H1 (cell line): ENCODE measurements at regions not wholly inside any gene's neighbourhood (a gene's known extent, or its start where the extent isn't known, plus 50 kb on each side); places are given as distances from the start of the nearest gene placed in this dataset.

Experiments
- BRCA1 ChIP-seq: IDR thresholded peaks from 2 replicates; pipeline ENCODE4 v1.6.1; 2012; ENCODE audit warnings: low read depth, low read length, improper control_type of control experiment
- CEBPB ChIP-seq: IDR thresholded peaks from 2 replicates; pipeline ENCODE4 v1.6.1; 2012; ENCODE audit warnings: low read depth, low read length
- CHD7 ChIP-seq: fragments of 300-600 bp; sonication (generic); IDR thresholded peaks from 2 replicates; pipeline ENCODE4 v1.7.1; 2012; ENCODE audit warnings: low read length, moderate library complexity, mild to moderate bottlenecking, inconsistent platforms; ENCODE audit not compliant: insufficient replicate concordance
- E2F6 ChIP-seq: IDR thresholded peaks from 2 replicates; pipeline ENCODE4 v1.6.1; 2012; ENCODE audit warnings: inconsistent platforms
- EZH2 ChIP-seq: fragments of 200-600 bp; sonication (generic); IDR thresholded peaks from 2 replicates; pipeline ENCODE4 v1.7.1; 2012; ENCODE audit warnings: low read depth, mild to moderate bottlenecking, moderate library complexity, low read length, inconsistent platforms; ENCODE audit not compliant: severe bottlenecking
- RAD21 ChIP-seq, 2 experiments: IDR thresholded peaks in 1 of 2; conservative IDR thresholded peaks in 1 of 2; 2 replicates each; pipeline ENCODE4 v1.6.1; 2011; ENCODE audit warnings: low read depth in 2 of 2, low read length in 2 of 2, improper control_type of control experiment in 1 of 2, inconsistent platforms in 1 of 2, mild to moderate bottlenecking in 1 of 2, moderate library complexity in 1 of 2
- RFX5 ChIP-seq: IDR thresholded peaks from 2 replicates; pipeline ENCODE4 v1.6.1; 2011; ENCODE audit warnings: low read depth, low read length, improper control_type of control experiment, borderline replicate concordance
- SAP30 ChIP-seq: fragments of 300-600 bp; sonication (generic); IDR thresholded peaks from 2 replicates; pipeline ENCODE4 v1.7.1; 2012; ENCODE audit warnings: low read length, moderate library complexity, mild to moderate bottlenecking, inconsistent platforms; ENCODE audit not compliant: insufficient read depth, insufficient replicate concordance
- TCF12 ChIP-seq: IDR thresholded peaks from 2 replicates; pipeline ENCODE4 v1.6.1; 2011; ENCODE audit warnings: low read depth, mild to moderate bottlenecking, low read length
- TEAD4 ChIP-seq: IDR thresholded peaks from 2 replicates; pipeline ENCODE4 v1.6.1; 2012; ENCODE audit warnings: low read depth, low read length, inconsistent platforms, mixed read lengths

- TF ChIP-seq CHD7 (no peak), TCF12 (no peak), RFX5 (no peak), CEBPB (no peak), BRCA1 (no peak), TEAD4 (no peak), SAP30 (no peak), RAD21 (IDR thresholded peaks at IDR 0.05 in 1 of 2, conservative IDR thresholded peaks at IDR 0.05 in 1 of 2; ENCODE audit: low read depth in 2 of 2, low read length in 2 of 2) (no peak), E2F6 (no peak), EZH2 (no peak)
Measured at GRCh38 chr3:132124651-132125284, 90.0 kb upstream of the CPNE4 start (continued).
